HCT116 (cell line): ENCODE measurements at regions not wholly inside any gene's neighbourhood (a gene's known extent, or its start where the extent isn't known, plus 50 kb on each side); places are given as distances from the start of the nearest gene placed in this dataset.

ENCODE experiments used
- CTCF ChIP-seq, 3 experiments: fragments of 200-600 bp in 1 of 3; sonication (generic) in 1 of 3; IDR thresholded peaks in 2 of 3; conservative IDR thresholded peaks in 1 of 3; 2 replicates each; pipeline ENCODE4 v1.5.1; 2012 to 2017; ENCODE audit warnings: low read depth in 2 of 3, low read length in 2 of 3, antibody characterized with exemption in 1 of 3, borderline replicate concordance in 1 of 3, control low read depth in 1 of 3, mild to moderate bottlenecking in 1 of 3, mixed read lengths in 1 of 3, mixed run types in 1 of 3, moderate library complexity in 1 of 3; ENCODE audit not compliant: insufficient read depth in 1 of 3
- EZH2 ChIP-seq: fragments of 200-600 bp; sonication (generic); IDR thresholded peaks from 2 replicates; pipeline ENCODE4 v1.6.1; 2017; ENCODE audit warnings: antibody characterized with exemption, mixed run types
- POLR2A ChIP-seq: IDR thresholded peaks from 2 replicates; pipeline ENCODE4 v1.7.0; 2011; ENCODE audit warnings: borderline replicate concordance; ENCODE audit not compliant: insufficient read depth, insufficient read length; ENCODE audit errors: extremely low read depth
- SIN3A ChIP-seq: IDR thresholded peaks from 2 replicates; pipeline ENCODE4 v1.6.1; 2012; ENCODE audit warnings: low read depth

GRCh38 chr2:142398212-142398611 is 267.4 kb upstream of the LRP1B start:
- TF ChIP-seq CTCF (IDR thresholded peaks at IDR 0.05 in 2 of 3, conservative IDR thresholded peaks at IDR 0.05 in 1 of 3; ENCODE audit: borderline replicate concordance in 1 of 3, insufficient read depth in 1 of 3, low read depth in 2 of 3, low read length in 2 of 3), result no peak
- TF ChIP-seq POLR2A, result no peak
- no peak for TF ChIP-seq SIN3A
- no peak for TF ChIP-seq EZH2
